Esophagus muscularis mucosa (tissue), 3 donors: ENCODE measurements at regions not wholly inside any gene's neighbourhood (a gene's known extent, or its start where the extent isn't known, plus 50 kb on each side); places are given as distances from the start of the nearest gene placed in this dataset.

Source experiments
- CTCF ChIP-seq, 3 experiments: fragments of 200-600 bp in 2 of 3; fragments of 450-650 bp in 1 of 3; sonication (generic) in 2 of 3; IDR thresholded peaks; one replicate each; pipeline ENCODE4 v1.5.1; 2017 to 2019; ENCODE audit warnings: antibody characterized with exemption in 3 of 3, mild to moderate bottlenecking in 2 of 3, moderate library complexity in 1 of 3
- POLR2A ChIP-seq: fragments of 450-650 bp; IDR thresholded peaks from one replicate; pipeline ENCODE4 v1.6.1; 2017; ENCODE audit warnings: antibody characterized with exemption, moderate library complexity, mild to moderate bottlenecking, low read depth

- no peak for TF ChIP-seq CTCF (IDR thresholded peaks at IDR 0.05)
- no peak for TF ChIP-seq POLR2A
Measured at GRCh38 chr10:78806681-78807221, 262.0 kb upstream of the ZMIZ1 start.
